GM12878 (cell line): ENCODE measurements at regions not wholly inside any gene's neighbourhood (a gene's known extent, or its start where the extent isn't known, plus 50 kb on each side); places are given as distances from the start of the nearest gene placed in this dataset.

Source experiments
- ATAC-seq: fragments of 200-7000 bp; cut with Tn5 transposase; 3 replicates; pipeline ENCODE4 v1.9.1; 2020; ENCODE audit warnings: mild to moderate bottlenecking, moderate library complexity
- BruUV-seq: library from RNA; stranded (reverse); fragments of 400-500 nt; replicated peaks from 2 replicates; lab custom pipeline; 2021; lab: Mats Ljungman, UMichigan
- CTCF ChIA-PET: fragments of 300-600 bp; sonication (Branson Sonifier 250); formaldehyde crosslinking; extraction: SDS; loops from one replicate; lab custom pipeline; 2021; ENCODE audit warnings: inconsistent platforms; lab: Yijun Ruan, JAX
- POLR2A ChIA-PET: fragments of 350-600 bp; formaldehyde crosslinking; extraction: SDS; loops from one replicate; lab custom pipeline; 2021; ENCODE audit warnings: inconsistent platforms; lab: Charles Lee
- RAD21 ChIA-PET: fragments of 300-600 bp; sonication (Branson Sonifier 250); formaldehyde crosslinking; loops from one replicate; lab custom pipeline; 2023; ENCODE audit warnings: antibody characterized with exemption; ENCODE audit not compliant: unreplicated experiment; lab: Charles Lee
- SMC1A ChIA-PET: fragments of 300-600 bp; sonication (Branson Sonifier 250); formaldehyde crosslinking; loops from one replicate; lab custom pipeline; 2023; ENCODE audit not compliant: unreplicated experiment, uncharacterized antibody; lab: Charles Lee
- DNase-seq: peaks from one replicate; pipeline ENCODE4 v3.0.0-alpha.2; 2011; ENCODE audit warnings: low read depth, low spot score
- FAIRE-seq: peaks from 3 replicates; lab custom pipeline; 2011; peaks lifted over from hg19 to GRCh38; lab: Jason Lieb, UNC
- H2AFZ ChIP-seq: 2 replicates; pipeline ENCODE4 v1.6.0; 2011; ENCODE audit warnings: low read depth, low read length, control low read depth; ENCODE audit not compliant: control insufficient read depth
- H3K27ac ChIP-seq: 2 replicates; pipeline ENCODE4 v1.5.1; 2011; ENCODE audit warnings: control low read depth; ENCODE audit not compliant: control insufficient read depth, insufficient read depth
- H3K27me3 ChIP-seq, 2 experiments: replicated peaks in 1 of 2; 2 replicates each; pipeline versions ENCODE4 v1.6.0 to v1.6.1; 2011; ENCODE audit warnings: low read length in 1 of 2; ENCODE audit not compliant: control insufficient read depth in 2 of 2, insufficient read depth in 2 of 2
- H3K36me3 ChIP-seq, 2 experiments: 2 replicates each; pipeline ENCODE4 v1.5.1; 2011; ENCODE audit warnings: low read length in 1 of 2; ENCODE audit not compliant: control insufficient read depth in 2 of 2, insufficient read depth in 2 of 2
- H3K4me1 ChIP-seq: 2 replicates; pipeline ENCODE4 v1.6.1; 2011; ENCODE audit warnings: mild to moderate bottlenecking, low read length, moderate library complexity, mixed read lengths; ENCODE audit not compliant: control insufficient read depth, insufficient read depth
- H3K4me2 ChIP-seq: 2 replicates; pipeline ENCODE4 v1.6.0; 2011; ENCODE audit warnings: control low read depth; ENCODE audit not compliant: control insufficient read depth, insufficient read depth
- H3K4me3 ChIP-seq: fragments of 200-600 bp; sonication (generic); 2 replicates; pipeline ENCODE4 v1.5.1; 2016
- H3K79me2 ChIP-seq: 2 replicates; pipeline ENCODE4 v1.6.0; 2011; ENCODE audit warnings: low read length; ENCODE audit not compliant: control insufficient read depth, insufficient read depth
- H3K9ac ChIP-seq: 2 replicates; pipeline ENCODE4 v1.8.0; 2011; ENCODE audit warnings: low read length, control low read depth, mixed read lengths; ENCODE audit not compliant: control insufficient read depth, insufficient read depth
- H3K9me3 ChIP-seq: replicated peaks from 3 replicates; pipeline ENCODE4 v1.5.1; 2011; ENCODE audit warnings: mild to moderate bottlenecking, low read length; ENCODE audit not compliant: control insufficient read depth, insufficient read depth
- H4K20me1 ChIP-seq: 2 replicates; pipeline ENCODE4 v1.6.0; 2011; ENCODE audit not compliant: control insufficient read depth, insufficient read depth
- JUNB ChIP-seq: IDR thresholded peaks from 2 replicates; pipeline ENCODE4 v1.6.1; 2016; ENCODE audit warnings: antibody characterized with exemption, mild to moderate bottlenecking
- KLF5 ChIP-seq: fragments of 450-650 bp; IDR thresholded peaks from 2 replicates; pipeline ENCODE4 v1.6.1; 2014; ENCODE audit warnings: mild to moderate bottlenecking; ENCODE audit not compliant: partially characterized antibody
- MEF2A ChIP-seq: IDR thresholded peaks from 2 replicates; pipeline ENCODE4 v1.6.1; 2011; ENCODE audit warnings: low read depth, mild to moderate bottlenecking, low read length, moderate library complexity; ENCODE audit not compliant: insufficient read depth
- PAX5 ChIP-seq: IDR thresholded peaks from 2 replicates; pipeline ENCODE4 v1.6.1; 2011; ENCODE audit warnings: low read depth, low read length, borderline replicate concordance
- SMC3 ChIP-seq: IDR thresholded peaks from 2 replicates; pipeline ENCODE4 v1.6.1; 2011; ENCODE audit warnings: low read length, improper control_type of control experiment, borderline replicate concordance
- TAF1 ChIP-seq: IDR thresholded peaks from 2 replicates; pipeline ENCODE4 v1.6.1; 2011; ENCODE audit warnings: mild to moderate bottlenecking, low read depth, low read length, borderline replicate concordance
- WGBS: methylation state at CpG from one replicate; pipeline ENCODE4 v1.1.6; 2016; ENCODE audit warnings: low lambda C conversion rate; ENCODE audit not compliant: insufficient replicate concordance, insufficient coverage; ENCODE audit errors: missing lambda C conversion rate; 5-methylcytosine and 5-hydroxymethylcytosine counted together
- in situ Hi-C: fragments of 300-500 bp; cut with MboI; formaldehyde crosslinking; loops from 9 replicates; pipeline ENCODE4 v1.14.3; 2018; ENCODE audit warnings: mixed read lengths
- intact Hi-C: fragments of 100-400 bp; cut with micrococcal nuclease; formaldehyde crosslinking; loops from one replicate; pipeline ENCODE4 v1.14.2; 2022; ENCODE audit not compliant: unreplicated experiment
- TF ChIP-seq, protein P1 (sequence below): fragments of 450-650 bp; IDR thresholded peaks from 2 replicates; pipeline ENCODE4 v1.6.1; 2018; ENCODE audit warnings: borderline replicate concordance, mild to moderate bottlenecking; ENCODE audit not compliant: partially characterized antibody
- TF ChIP-seq, protein P2 (sequence below): fragments of 450-650 bp; IDR thresholded peaks from 2 replicates; pipeline ENCODE4 v1.6.1; 2016; ENCODE audit warnings: mild to moderate bottlenecking, moderate library complexity, borderline replicate concordance

DNA sequence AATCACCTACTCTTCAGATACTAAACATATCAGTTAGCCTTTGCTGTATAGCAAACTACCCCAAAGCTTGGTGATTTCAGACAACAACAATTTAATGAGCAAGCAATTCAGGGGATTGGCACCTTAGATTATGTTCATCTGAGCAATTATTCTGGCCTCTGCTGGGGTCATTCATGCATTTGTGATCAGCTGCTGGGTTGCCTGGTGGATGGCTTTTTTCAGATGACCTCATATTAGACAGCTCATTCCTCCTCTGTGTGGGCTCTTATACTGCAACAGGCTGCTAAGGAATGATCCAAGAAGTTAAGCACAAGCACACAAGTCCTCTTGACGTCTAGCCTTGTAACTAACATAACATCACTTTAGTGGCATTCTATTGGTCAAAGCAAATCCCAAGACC lies 153.0 kb upstream of the PPP1R2C start:
- ATAC-seq, result no peak
- no peaks in the 10 kb centered on the region for H3K27me3 ChIP-seq
- no TSS peak for BruUV-seq
- intact Hi-C loops, result loop anchor here (5.0 to 10.0 kb wide), 3 partner anchors 66 to 316 kb away; no protein-coding TSS in a partner anchor
- H3K4me2 ChIP-seq, result no peak overlapping the region
- FAIRE-seq, result no peak
- no peaks in the 10 kb centered on the region for H3K9me3 ChIP-seq
- RAD21 ChIA-PET, result no interaction called here
- no peak overlapping the region for H3K4me3 ChIP-seq
- H3K79me2 ChIP-seq, result no peaks in the 10 kb centered on the region
- SMC1A ChIA-PET, result no interaction called here
- no peaks in the 10 kb centered on the region for H4K20me1 ChIP-seq
- H3K36me3 ChIP-seq, result no peaks in the 10 kb centered on the region
- POLR2A ChIA-PET, result no interaction called here
- TF ChIP-seq, protein P1, sequence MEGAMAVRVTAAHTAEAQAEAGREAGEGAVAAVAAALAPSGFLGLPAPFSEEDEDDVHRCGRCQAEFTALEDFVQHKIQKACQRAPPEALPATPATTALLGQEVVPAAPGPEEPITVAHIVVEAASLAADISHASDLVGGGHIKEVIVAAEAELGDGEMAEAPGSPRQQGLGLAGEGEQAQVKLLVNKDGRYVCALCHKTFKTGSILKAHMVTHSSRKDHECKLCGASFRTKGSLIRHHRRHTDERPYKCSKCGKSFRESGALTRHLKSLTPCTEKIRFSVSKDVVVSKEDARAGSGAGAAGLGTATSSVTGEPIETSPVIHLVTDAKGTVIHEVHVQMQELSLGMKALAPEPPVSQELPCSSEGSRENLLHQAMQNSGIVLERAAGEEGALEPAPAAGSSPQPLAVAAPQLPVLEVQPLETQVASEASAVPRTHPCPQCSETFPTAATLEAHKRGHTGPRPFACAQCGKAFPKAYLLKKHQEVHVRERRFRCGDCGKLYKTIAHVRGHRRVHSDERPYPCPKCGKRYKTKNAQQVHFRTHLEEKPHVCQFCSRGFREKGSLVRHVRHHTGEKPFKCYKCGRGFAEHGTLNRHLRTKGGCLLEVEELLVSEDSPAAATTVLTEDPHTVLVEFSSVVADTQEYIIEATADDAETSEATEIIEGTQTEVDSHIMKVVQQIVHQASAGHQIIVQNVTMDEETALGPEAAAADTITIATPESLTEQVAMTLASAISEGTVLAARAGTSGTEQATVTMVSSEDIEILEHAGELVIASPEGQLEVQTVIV, result no peak
- no peak for TF ChIP-seq PAX5
- in situ Hi-C loops, result no loop called here
- no peak overlapping the region for H3K9ac ChIP-seq
- peaks cover 15% of the 10 kb centered on the region for H3K4me1 ChIP-seq
- H2AFZ ChIP-seq, result no peak overlapping the region
- DNase-seq, result no peak
- no peak overlapping the region for H3K27ac ChIP-seq
- 91% methylated on average over 1 of the region's 1 CpG for WGBS
- CTCF ChIA-PET, result no interaction called here

DNA sequence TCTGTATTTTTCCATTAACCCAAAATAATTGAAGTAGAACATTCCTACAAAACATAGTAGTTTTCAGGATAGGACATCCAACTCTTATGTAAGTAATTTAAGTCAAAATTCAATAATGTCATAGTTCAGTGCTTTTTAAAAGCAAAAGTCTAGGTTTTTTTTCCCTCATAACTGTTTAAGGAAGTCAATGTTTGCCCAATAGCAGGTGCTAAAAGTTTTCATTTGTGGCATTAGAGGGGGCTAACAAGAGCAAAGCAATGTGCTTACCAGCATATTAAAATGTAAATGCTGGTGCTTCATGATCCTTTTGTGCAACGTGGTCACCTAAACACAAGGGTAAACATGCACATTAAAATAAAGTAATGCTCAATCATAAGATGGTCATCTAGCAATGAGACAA lies 155.2 kb upstream of the PPP1R2C start:
- CTCF ChIA-PET, result no interaction called here
- H3K4me1 ChIP-seq, result peaks cover 15% of the 10 kb centered on the region
- no peak overlapping the region for H2AFZ ChIP-seq
- intact Hi-C loops (loop anchor here (5.0 to 10.0 kb wide), 3 partner anchors 64 to 318 kb away; no protein-coding TSS in a partner anchor), in situ Hi-C loops (no loop called here)
- ATAC-seq (no peak), FAIRE-seq (no peak), DNase-seq (no peak)
- no peaks in the 10 kb centered on the region for H3K27me3 ChIP-seq
- no TSS peak for BruUV-seq
- RAD21 ChIA-PET, result no interaction called here
- no peak overlapping the region for H3K9ac ChIP-seq
- POLR2A ChIA-PET, result no interaction called here
- no peaks in the 10 kb centered on the region for H3K9me3 ChIP-seq
- H4K20me1 ChIP-seq, result no peaks in the 10 kb centered on the region
- no peak overlapping the region for H3K27ac ChIP-seq
- no peak overlapping the region for H3K4me3 ChIP-seq
- no peaks in the 10 kb centered on the region for H3K79me2 ChIP-seq
- WGBS, result 29% methylated on average over 1 of the region's 1 CpG
- SMC1A ChIA-PET, result no interaction called here
- H3K36me3 ChIP-seq, result no peaks in the 10 kb centered on the region
- H3K4me2 ChIP-seq, result no peak overlapping the region
- TF ChIP-seq, protein P2, sequence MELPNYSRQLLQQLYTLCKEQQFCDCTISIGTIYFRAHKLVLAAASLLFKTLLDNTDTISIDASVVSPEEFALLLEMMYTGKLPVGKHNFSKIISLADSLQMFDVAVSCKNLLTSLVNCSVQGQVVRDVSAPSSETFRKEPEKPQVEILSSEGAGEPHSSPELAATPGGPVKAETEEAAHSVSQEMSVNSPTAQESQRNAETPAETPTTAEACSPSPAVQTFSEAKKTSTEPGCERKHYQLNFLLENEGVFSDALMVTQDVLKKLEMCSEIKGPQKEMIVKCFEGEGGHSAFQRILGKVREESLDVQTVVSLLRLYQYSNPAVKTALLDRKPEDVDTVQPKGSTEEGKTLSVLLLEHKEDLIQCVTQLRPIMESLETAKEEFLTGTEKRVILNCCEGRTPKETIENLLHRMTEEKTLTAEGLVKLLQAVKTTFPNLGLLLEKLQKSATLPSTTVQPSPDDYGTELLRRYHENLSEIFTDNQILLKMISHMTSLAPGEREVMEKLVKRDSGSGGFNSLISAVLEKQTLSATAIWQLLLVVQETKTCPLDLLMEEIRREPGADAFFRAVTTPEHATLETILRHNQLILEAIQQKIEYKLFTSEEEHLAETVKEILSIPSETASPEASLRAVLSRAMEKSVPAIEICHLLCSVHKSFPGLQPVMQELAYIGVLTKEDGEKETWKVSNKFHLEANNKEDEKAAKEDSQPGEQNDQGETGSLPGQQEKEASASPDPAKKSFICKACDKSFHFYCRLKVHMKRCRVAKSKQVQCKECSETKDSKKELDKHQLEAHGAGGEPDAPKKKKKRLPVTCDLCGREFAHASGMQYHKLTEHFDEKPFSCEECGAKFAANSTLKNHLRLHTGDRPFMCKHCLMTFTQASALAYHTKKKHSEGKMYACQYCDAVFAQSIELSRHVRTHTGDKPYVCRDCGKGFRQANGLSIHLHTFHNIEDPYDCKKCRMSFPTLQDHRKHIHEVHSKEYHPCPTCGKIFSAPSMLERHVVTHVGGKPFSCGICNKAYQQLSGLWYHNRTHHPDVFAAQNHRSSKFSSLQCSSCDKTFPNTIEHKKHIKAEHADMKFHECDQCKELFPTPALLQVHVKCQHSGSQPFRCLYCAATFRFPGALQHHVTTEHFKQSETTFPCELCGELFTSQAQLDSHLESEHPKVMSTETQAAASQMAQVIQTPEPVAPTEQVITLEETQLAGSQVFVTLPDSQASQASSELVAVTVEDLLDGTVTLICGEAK, result no peak
- TF ChIP-seq JUNB (no peak), KLF5 (no peak), SMC3 (no peak), TAF1 (no peak), MEF2A (no peak)
- TF ChIP-seq, protein P1, result no peak
